NCI-H187 (cell line): ENCODE measurements at regions not wholly inside any gene's neighbourhood (a gene's known extent, or its start where the extent isn't known, plus 50 kb on each side); places are given as distances from the start of the nearest gene placed in this dataset.

Experiments
- DNase-seq, 2 experiments: peaks; one replicate each; lab custom pipeline; 2025; lab: John Stamatoyannopoulos, UW

- no peak for DNase-seq
These were observed 53.4 kb downstream of the GAS1 start for GRCh38 chr9:86893811-86894490.

- DNase-seq = no peak
These were observed 54.7 kb downstream of the GAS1 start for GRCh38 chr9:86892576-86892975.

DNA sequence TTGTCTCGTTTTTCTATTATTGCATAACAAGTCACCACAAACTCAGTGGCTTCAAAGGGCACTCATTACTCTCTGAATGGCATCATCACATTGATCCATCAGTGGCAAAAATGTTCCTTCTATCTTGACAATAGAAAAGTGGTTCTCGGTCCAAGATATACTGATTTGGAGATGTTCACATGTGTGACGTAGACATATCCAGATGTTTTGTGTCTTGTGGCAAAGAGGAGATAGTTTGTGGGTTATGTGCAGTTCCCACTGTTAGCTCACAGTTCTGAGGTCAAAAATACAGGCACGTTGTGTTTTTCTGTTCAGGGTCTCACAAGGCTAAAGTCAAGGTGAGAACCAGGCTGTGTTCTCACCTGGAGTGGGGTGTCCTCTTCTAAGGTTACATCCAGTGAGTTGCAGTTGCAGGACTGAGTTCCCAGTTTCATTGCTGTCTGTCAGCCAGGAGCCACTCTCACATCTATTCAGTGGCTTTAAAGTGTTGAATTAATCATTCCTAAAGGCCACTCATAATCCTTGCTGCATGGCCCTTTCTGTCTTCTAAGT, 55.3 kb downstream of the GAS1 start:
- no peak for DNase-seq

DNA sequence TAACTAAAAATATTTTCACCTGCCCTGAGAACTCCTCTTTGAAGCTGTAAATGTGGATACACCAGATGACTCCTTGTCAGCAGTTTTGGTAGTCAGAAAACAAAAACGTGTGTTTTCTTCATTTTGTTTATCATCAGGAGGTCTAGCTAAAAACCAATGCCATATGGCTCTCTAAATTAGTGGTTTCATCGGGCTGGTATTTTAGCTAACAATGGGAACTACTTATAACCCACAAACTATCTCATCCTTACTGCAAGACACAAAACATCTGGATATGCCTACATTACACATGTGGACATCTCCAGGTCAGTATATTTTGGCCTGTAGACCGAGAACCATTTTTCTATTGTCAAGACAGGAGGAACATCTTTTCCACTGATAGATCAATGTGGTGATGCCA, 56.2 kb downstream of the GAS1 start:
- no peak for DNase-seq

- DNase-seq = no peak
These were observed 62.1 kb downstream of the GAS1 start for GRCh38 chr9:86885232-86885631.

GRCh38 chr9:86876621-86877196, 70.6 kb downstream of the GAS1 start:
- no peak for DNase-seq

DNA sequence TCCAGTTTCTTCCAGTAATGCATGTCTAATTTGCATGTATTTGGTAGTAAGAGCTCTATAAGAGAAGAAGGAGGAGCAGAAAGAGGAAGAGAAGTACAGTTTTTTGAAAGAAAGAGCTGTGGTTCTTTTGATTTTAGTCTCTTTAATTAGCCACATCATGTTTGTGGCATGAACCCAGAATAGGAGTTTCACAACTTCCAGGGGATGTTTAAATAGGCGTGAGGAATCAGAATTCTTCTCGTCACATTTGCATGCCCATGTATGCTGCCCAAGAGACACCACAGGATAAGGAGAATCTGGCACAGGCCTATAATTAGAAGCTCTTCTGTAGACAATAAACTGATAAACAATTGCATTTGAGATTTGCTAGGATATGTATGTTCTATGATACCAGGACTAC, 78.7 kb downstream of the GAS1 start:
- no peak for DNase-seq

- no peak for DNase-seq
These were observed 79.4 kb downstream of the GAS1 start for GRCh38 chr9:86867804-86868313.

GRCh38 chr9:86865952-86866351, 81.4 kb downstream of the GAS1 start:
- DNase-seq = no peak

- DNase-seq = no peak
These were observed 87.3 kb downstream of the GAS1 start for GRCh38 chr9:86860006-86860405.

DNA sequence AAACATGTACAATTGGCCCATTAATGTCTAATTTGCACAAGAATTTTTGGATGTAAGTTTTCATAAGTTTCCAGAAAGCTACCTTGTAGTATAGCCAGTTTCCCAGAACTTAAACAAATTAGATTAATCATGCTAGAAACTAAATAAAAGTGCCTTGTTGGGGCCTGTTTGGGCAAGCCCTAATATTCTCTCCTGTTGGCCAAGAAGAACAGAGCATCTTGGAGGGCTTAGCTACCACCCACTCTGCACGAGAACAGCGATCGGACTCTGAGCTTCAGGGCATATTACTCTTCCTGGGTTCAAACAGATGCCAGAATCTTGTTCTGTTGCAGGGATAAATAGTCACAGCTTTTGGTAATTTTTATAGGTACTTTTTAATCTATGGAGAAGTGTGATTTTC, 88.2 kb downstream of the GAS1 start:
- no peak for DNase-seq

- DNase-seq = no peak
These were observed 89.3 kb downstream of the GAS1 start for GRCh38 chr9:86858009-86858408.

- no peak for DNase-seq
These were observed 91.0 kb downstream of the GAS1 start for GRCh38 chr9:86856259-86856658.

- DNase-seq = no peak
These were observed 92.3 kb downstream of the GAS1 start for GRCh38 chr9:86854898-86855523.

- no peak for DNase-seq
These were observed 100.7 kb downstream of the GAS1 start for GRCh38 chr9:86846656-86847055.

DNA sequence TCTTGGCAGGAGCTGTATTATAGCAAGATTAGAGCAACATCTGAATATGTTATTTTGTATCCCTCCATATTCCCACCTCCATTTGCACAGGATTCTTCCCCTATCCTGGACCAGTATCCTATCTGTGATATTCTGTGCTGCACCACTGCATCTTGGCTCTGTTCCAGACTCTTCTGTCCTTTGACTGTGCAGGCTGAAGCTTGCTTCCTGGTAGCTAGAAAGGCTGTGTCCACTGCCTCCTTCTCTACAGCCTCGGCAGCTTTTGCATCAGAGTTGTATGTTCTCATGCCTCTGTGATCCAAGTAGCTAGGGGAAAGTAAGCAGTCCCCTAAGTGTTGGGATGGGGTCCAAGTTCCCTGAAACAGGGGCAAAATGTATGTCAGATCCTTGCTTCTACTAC, 104.1 kb downstream of the GAS1 start:
- no peak for DNase-seq

- no peak for DNase-seq
These were observed 104.7 kb downstream of the GAS1 start for GRCh38 chr9:86842573-86842972.

DNA sequence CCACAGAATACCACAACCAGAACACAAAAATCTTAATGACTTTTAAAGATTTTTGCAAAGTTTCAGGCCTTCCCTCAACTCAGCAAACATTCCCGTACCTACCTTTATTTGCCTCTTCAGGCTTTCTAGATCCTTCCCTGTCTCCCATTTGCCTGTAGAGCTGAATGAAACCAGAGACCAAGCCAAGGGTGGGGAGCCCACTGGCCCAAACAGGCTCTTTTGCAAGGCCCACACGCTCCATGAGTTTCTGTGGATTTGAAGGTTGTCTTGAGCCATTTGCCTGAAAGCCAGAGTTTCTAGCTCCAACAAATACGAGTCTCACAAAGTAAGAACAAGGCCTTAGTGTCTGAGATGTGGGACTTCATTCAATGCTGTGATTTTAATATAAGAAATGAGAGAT, 107.8 kb downstream of the GAS1 start:
- no peak for DNase-seq

DNA sequence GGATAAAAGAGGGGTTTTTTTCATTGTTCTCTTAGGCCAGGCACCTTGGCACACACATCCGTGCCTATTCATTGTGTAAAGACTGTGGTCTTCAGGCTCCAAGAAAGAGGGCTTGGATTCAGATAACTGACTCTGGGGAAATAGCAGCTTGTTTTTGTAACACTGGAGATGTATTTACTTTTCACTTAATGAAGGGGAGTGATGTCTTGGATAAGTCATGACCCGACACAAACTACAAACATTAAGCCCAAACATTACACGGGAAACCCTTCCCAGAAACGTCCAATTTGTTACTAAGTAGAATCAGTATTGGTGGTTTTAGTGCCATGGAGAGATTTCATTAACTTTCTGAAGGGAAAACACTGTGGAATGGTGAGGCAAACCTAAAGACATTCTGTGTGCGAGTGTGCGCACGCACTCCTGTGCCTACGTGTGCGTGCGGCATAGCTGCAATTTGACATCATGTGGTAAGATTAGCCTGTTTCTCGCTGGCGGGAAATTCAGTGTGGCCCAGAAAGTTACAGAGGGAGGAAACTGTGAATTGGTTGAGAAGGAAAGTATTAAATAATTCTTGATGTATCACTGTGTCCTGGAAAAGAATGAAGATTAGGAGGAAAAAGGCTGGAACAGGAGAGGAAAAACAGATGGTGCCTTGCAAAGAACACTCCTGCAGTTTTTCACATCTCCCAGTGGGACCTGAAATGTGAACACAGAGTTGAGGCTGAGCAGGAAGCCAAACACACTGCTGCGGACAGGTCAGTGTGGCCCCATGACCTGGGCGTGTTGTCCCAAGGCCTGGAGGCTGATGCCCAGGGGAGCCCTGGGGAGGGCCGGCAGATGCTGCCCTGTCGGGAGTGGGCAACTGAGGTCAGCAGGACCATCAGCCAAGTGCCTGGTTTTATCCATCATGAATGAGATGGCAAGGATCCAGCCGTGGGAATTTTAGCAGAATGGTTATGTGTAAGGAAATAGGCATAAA, 108.5 kb downstream of the GAS1 start:
- no peak for DNase-seq

DNA sequence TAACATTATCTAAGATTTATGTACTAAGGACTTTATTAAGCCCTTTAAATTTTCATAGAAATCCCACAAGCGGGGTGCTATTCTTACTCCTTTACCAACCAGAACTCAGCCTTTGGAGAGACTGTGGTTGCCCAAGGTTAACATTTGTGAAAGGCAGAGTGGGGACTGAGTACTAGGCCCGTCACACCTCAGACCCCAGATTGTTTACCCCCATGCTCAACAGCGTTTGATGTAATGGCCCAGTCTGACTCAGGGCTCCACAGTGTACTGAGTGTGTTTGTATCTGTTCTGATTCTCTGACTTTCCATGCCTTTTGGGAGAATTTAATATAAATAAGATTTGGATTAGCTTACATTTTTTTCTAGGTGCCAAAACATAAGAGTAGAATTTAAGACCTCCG, 110.0 kb downstream of the GAS1 start:
- DNase-seq = no peak

- no peak for DNase-seq
These were observed 110.5 kb downstream of the GAS1 start for GRCh38 chr9:86836797-86837196.

GRCh38 chr9:86836266-86836665, 111.0 kb downstream of the GAS1 start:
- DNase-seq = no peak
